Right lobe of liver (tissue), 4 donors: ENCODE measurements at regions not wholly inside any gene's neighbourhood (a gene's known extent, or its start where the extent isn't known, plus 50 kb on each side); places are given as distances from the start of the nearest gene placed in this dataset.

Source experiments
- POLR2A ChIP-seq: fragments of 450-650 bp; IDR thresholded peaks from one replicate; pipeline ENCODE4 v1.6.1; 2017; ENCODE audit warnings: antibody characterized with exemption, mild to moderate bottlenecking
- TF ChIP-seq, protein P1 (sequence below), 4 donors: fragments of 200-600 bp in 3 of 4; fragments of 450-650 bp in 1 of 4; IDR thresholded peaks; one replicate each; pipeline versions ENCODE4 v1.5.1 to v1.8.0; 2016 to 2022; ENCODE audit warnings: antibody characterized with exemption in 4 of 4, mild to moderate bottlenecking in 2 of 4
- donor health status: DM: no; HTN: no; CAD: no.
- donor health status: DM: no; HTN: no; CAD: no.
- donor health status: DM: no; HTN: yes; CAD: no.

DNA sequence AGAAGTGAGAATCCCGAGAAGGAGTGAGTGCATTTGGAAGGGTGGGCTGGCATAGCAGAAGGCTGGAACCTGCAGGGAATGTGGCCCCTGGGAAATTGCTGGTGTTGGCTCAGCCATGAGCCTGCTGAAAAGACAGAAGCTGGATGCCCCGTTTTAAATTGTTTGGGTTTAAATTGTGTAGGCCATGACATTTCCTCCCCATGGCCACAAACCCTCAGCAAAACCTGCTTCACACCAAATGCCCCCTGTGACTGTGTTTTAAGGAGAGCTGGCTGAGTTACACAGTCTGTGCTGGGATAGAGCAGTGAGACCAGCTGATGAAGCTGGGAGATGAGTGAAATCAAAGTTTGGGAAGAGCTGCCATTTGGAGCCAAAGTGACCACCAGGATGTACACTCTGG, 216.3 kb upstream of the RGMA start:
- TF ChIP-seq, protein P1, sequence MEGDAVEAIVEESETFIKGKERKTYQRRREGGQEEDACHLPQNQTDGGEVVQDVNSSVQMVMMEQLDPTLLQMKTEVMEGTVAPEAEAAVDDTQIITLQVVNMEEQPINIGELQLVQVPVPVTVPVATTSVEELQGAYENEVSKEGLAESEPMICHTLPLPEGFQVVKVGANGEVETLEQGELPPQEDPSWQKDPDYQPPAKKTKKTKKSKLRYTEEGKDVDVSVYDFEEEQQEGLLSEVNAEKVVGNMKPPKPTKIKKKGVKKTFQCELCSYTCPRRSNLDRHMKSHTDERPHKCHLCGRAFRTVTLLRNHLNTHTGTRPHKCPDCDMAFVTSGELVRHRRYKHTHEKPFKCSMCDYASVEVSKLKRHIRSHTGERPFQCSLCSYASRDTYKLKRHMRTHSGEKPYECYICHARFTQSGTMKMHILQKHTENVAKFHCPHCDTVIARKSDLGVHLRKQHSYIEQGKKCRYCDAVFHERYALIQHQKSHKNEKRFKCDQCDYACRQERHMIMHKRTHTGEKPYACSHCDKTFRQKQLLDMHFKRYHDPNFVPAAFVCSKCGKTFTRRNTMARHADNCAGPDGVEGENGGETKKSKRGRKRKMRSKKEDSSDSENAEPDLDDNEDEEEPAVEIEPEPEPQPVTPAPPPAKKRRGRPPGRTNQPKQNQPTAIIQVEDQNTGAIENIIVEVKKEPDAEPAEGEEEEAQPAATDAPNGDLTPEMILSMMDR (IDR thresholded peaks at IDR 0.05) = no peak
- no peak for TF ChIP-seq POLR2A
